Adrenal gland (tissue), 5 donors: ENCODE measurements at regions not wholly inside any gene's neighbourhood (a gene's known extent, or its start where the extent isn't known, plus 50 kb on each side); places are given as distances from the start of the nearest gene placed in this dataset.

Experiments used
- CTCF ChIP-seq, 6 experiments: fragments of 450-650 bp in 4 of 6; fragments of 200-600 bp in 2 of 6; sonication (generic) in 1 of 6; IDR thresholded peaks; 1 replicate in 5 of 6; 2 replicates in 1 of 6; pipeline versions ENCODE4 v1.5.1 to v1.8.0; 2016 to 2021; ENCODE audit warnings: antibody characterized with exemption in 6 of 6, mild to moderate bottlenecking in 2 of 6, moderate library complexity in 1 of 6
- POLR2A ChIP-seq, 2 donors: fragments of 450-650 bp; IDR thresholded peaks; one replicate each; pipeline ENCODE4 v1.6.1; 2017; ENCODE audit warnings: antibody characterized with exemption in 2 of 2, mild to moderate bottlenecking in 2 of 2, moderate library complexity in 1 of 2
- donor health status: DM: no; HTN: no; CAD: no.

GRCh38 chr18:54086046-54086802 is 138.2 kb downstream of the MBD2 start:
- no peak for TF ChIP-seq CTCF (IDR thresholded peaks at IDR 0.05)
- no peak for TF ChIP-seq POLR2A (IDR thresholded peaks at IDR 0.05)
